Thyroid gland (tissue), 4 donors: ENCODE measurements at regions not wholly inside any gene's neighbourhood (a gene's known extent, or its start where the extent isn't known, plus 50 kb on each side); places are given as distances from the start of the nearest gene placed in this dataset.

Experiments used
- CTCF ChIP-seq, 6 experiments: fragments of 200-600 bp in 3 of 6; fragments of 450-650 bp in 3 of 6; sonication (generic) in 3 of 6; IDR thresholded peaks; one replicate each; pipeline ENCODE4 v1.5.1; 2016 to 2019; ENCODE audit warnings: antibody characterized with exemption in 6 of 6, mild to moderate bottlenecking in 2 of 6, inconsistent platforms in 1 of 6, moderate library complexity in 1 of 6
- POLR2A ChIP-seq, 2 donors: fragments of 450-650 bp; IDR thresholded peaks; one replicate each; pipeline ENCODE4 v1.6.1; 2017; ENCODE audit warnings: antibody characterized with exemption in 2 of 2, mild to moderate bottlenecking in 2 of 2, moderate library complexity in 1 of 2

DNA sequence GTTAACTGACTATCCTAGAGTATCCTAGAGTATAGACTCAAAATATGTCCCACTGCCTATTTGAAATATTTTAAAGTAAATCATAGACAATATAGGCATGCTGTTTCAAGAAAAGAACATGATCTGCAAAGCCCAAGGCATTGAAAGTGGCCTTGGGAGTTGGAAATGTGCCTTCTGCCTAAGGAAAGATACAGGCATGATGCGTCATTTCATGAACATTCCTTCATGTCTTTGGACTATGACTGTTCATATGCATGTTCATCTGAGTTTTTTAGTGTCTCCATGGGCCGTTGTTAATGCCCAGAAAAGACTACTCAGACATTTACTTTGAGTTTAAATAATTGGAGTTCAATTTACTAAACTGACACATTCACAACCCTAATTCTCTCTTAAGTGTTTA, 69.7 kb upstream of the PRDM11 start:
- no peak for TF ChIP-seq CTCF (IDR thresholded peaks at IDR 0.05)
- no peak for TF ChIP-seq POLR2A (IDR thresholded peaks at IDR 0.05)
